OCI-LY7 (cell line): ENCODE measurements at regions not wholly inside any gene's neighbourhood (a gene's known extent, or its start where the extent isn't known, plus 50 kb on each side); places are given as distances from the start of the nearest gene placed in this dataset.

Source experiments
- BruUV-seq: library from RNA; stranded (reverse); fragments of 400-500 nt; replicated peaks from 2 replicates; lab custom pipeline; 2021; lab: Mats Ljungman, UMichigan
- CTCF ChIA-PET: fragments of 300-600 bp; sonication (Branson Sonifier 250); formaldehyde crosslinking; loops from one replicate; lab custom pipeline; 2022; ENCODE audit warnings: antibody characterized with exemption; ENCODE audit not compliant: unreplicated experiment; lab: Charles Lee
- POLR2A ChIA-PET: fragments of 300-600 bp; sonication (Branson Sonifier 250); formaldehyde crosslinking; loops from one replicate; lab custom pipeline; 2022; ENCODE audit warnings: antibody characterized with exemption; lab: Charles Lee
- DNase-seq: peaks from one replicate; pipeline ENCODE4 v3.0.0-alpha.2; 2015; ENCODE audit warnings: low spot score
- H2AFZ ChIP-seq: fragments of 200-600 bp; sonication (generic), shearing (Covaris generic); 2 replicates; pipeline ENCODE4 v1.6.1; 2014; ENCODE audit warnings: mild to moderate bottlenecking, antibody characterized with exemption, low read length, moderate library complexity
- H3K27ac ChIP-seq: fragments of 200-600 bp; sonication (generic); 2 replicates; pipeline ENCODE4 v1.5.1; 2014; ENCODE audit warnings: mixed run types, low read depth, mild to moderate bottlenecking, moderate library complexity, low read length, inconsistent platforms; ENCODE audit not compliant: poor library complexity, severe bottlenecking
- H3K36me3 ChIP-seq: fragments of 200-600 bp; sonication (generic); 2 replicates; pipeline ENCODE4 v1.6.1; 2014; ENCODE audit warnings: mild to moderate bottlenecking, antibody characterized with exemption, low read length, moderate library complexity, mixed read lengths; ENCODE audit not compliant: insufficient read depth
- H3K4me1 ChIP-seq: fragments of 200-600 bp; sonication (generic); 2 replicates; pipeline ENCODE4 v1.5.1; 2014; ENCODE audit warnings: mild to moderate bottlenecking, low read length; ENCODE audit not compliant: insufficient read depth, poor library complexity, severe bottlenecking
- H3K4me2 ChIP-seq: fragments of 200-600 bp; sonication (generic); 2 replicates; pipeline ENCODE4 v1.6.1; 2014; ENCODE audit warnings: mild to moderate bottlenecking, low read length
- H3K4me3 ChIP-seq: fragments of 200-600 bp; sonication (generic); 2 replicates; pipeline ENCODE4 v1.5.1; 2014; ENCODE audit warnings: mild to moderate bottlenecking, low read depth, low read length; ENCODE audit not compliant: poor library complexity, severe bottlenecking
- H3K79me2 ChIP-seq: fragments of 200-600 bp; sonication (generic); 2 replicates; pipeline ENCODE4 v1.6.1; 2016; ENCODE audit warnings: low read depth, mild to moderate bottlenecking, low read length, moderate library complexity, mixed read lengths; ENCODE audit not compliant: insufficient read depth
- H3K9me2 ChIP-seq: fragments of 200-600 bp; sonication (generic); 2 replicates; pipeline ENCODE4 v1.6.1; 2016; ENCODE audit warnings: mild to moderate bottlenecking, low read length, mixed read lengths; ENCODE audit not compliant: insufficient read depth
- H3K9me3 ChIP-seq: fragments of 200-600 bp; sonication (generic); 2 replicates; pipeline ENCODE4 v1.6.1; 2014; ENCODE audit warnings: mild to moderate bottlenecking, mixed run types, low read length, mixed read lengths
- H4K20me1 ChIP-seq: fragments of 200-600 bp; sonication (generic); 2 replicates; pipeline ENCODE4 v1.6.1; 2014; ENCODE audit warnings: mild to moderate bottlenecking, antibody characterized with exemption, low read length, moderate library complexity, mixed read lengths; ENCODE audit not compliant: insufficient read depth
- CTCF ChIP-seq: fragments of 200-600 bp; sonication (generic); conservative IDR thresholded peaks from 2 replicates; pipeline ENCODE4 v1.5.1; 2014; ENCODE audit warnings: mild to moderate bottlenecking, antibody characterized with exemption, low read length, moderate library complexity, mixed read lengths
- EZH2phosphoT487 ChIP-seq: fragments of 200-600 bp; sonication (generic); IDR thresholded peaks from 2 replicates; pipeline ENCODE4 v1.6.1; 2018; ENCODE audit warnings: low read depth, borderline replicate concordance, mild to moderate bottlenecking, mixed run types, antibody characterized with exemption, low read length, moderate library complexity, mixed read lengths
- intact Hi-C: fragments of 100-400 bp; cut with micrococcal nuclease; formaldehyde crosslinking; loops from one replicate; pipeline ENCODE4 v1.10.0; 2022; ENCODE audit not compliant: unreplicated experiment

GRCh38 chr2:222134654-222135053 is 164.1 kb downstream of the PAX3 start:
- H3K79me2 ChIP-seq: no peaks in the 10 kb centered on the region
- intact Hi-C loops: no loop called here
- ChIA-PET CTCF (interaction anchor here (0.6 kb wide), 1 partner anchor 289 kb away, joined by 3 read pairs; no protein-coding TSS in a partner anchor), POLR2A (interaction anchor here (0.6 kb wide), 1 partner anchor 203 kb away, joined by 3 read pairs; no protein-coding TSS in a partner anchor)
- TF ChIP-seq CTCF (no peak), EZH2phosphoT487 (no peak)
- H3K4me1 ChIP-seq: no peaks in the 10 kb centered on the region
- H3K36me3 ChIP-seq: no peaks in the 10 kb centered on the region
- no peak overlapping the region for H3K4me2 ChIP-seq
- no peak overlapping the region for H3K27ac ChIP-seq
- H2AFZ ChIP-seq: no peak overlapping the region
- no TSS peak for BruUV-seq
- no peak for DNase-seq
- H3K9me2 ChIP-seq: no peaks in the 10 kb centered on the region
- no peak overlapping the region for H3K4me3 ChIP-seq
- H3K9me3 ChIP-seq: no peaks in the 10 kb centered on the region
- H4K20me1 ChIP-seq: no peaks in the 10 kb centered on the region

DNA sequence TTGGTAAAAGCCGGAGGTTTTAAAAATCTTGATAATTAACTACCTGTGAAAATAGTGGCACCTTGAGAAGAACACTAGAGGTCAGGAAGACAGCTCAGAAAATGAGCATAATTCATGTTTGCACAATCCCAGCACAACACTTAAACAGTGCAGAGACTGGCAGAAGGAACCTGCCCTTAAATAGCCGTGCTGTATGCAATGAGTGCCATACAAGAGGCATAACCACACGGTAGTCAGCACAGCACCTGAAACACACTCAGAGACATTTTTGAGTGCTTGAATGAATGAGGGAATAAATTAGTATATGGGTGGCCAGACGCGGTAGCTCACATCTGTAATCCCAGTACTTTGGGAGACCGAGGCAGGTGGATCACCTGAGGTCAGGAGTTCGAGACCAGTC is 164.9 kb downstream of the PAX3 start:
- no peak overlapping the region for H3K4me3 ChIP-seq
- H3K36me3 ChIP-seq: no peaks in the 10 kb centered on the region
- BruUV-seq: no TSS peak
- ChIA-PET POLR2A (interaction anchor here (0.7 kb wide), 1 partner anchor 1579 kb away, joined by 4 read pairs; no protein-coding TSS in a partner anchor), CTCF (interaction anchor here (0.6 kb wide), 1 partner anchor 288 kb away, joined by 3 read pairs; no protein-coding TSS in a partner anchor)
- DNase-seq: no peak
- no peaks in the 10 kb centered on the region for H4K20me1 ChIP-seq
- H3K4me2 ChIP-seq: no peak overlapping the region
- H3K4me1 ChIP-seq: no peaks in the 10 kb centered on the region
- TF ChIP-seq EZH2phosphoT487: no peak
- H2AFZ ChIP-seq: no peak overlapping the region
- intact Hi-C loops: no loop called here
- H3K79me2 ChIP-seq: no peaks in the 10 kb centered on the region
- H3K27ac ChIP-seq: no peak overlapping the region
- no peaks in the 10 kb centered on the region for H3K9me3 ChIP-seq
- H3K9me2 ChIP-seq: no peaks in the 10 kb centered on the region

DNA sequence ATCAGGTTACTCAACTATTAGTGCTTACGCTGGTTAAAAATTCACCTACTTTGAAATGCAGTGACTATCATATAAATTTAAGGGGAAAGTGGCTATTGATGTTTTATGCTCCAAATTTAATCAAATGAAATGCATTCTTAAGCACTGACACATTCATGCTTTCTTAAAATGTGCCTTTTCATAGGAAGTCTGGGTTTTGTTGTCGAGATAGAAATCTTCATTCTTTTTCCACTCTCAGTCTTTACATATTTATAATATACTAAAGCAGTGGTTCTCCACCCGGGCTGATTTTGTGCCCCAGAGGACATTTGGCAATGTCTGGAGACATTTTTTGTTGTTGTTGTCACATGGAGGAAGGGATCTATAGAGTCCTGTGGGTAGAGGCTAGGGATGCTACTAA is 167.9 kb downstream of the PAX3 start:
- ChIA-PET POLR2A (no interaction called here), CTCF (no interaction called here)
- H2AFZ ChIP-seq: no peak overlapping the region
- TF ChIP-seq EZH2phosphoT487: no peak
- TF ChIP-seq CTCF: no peak
- no peak overlapping the region for H3K27ac ChIP-seq
- H3K9me3 ChIP-seq: no peaks in the 10 kb centered on the region
- BruUV-seq: no TSS peak
- H3K4me3 ChIP-seq: no peak overlapping the region
- H3K4me1 ChIP-seq: no peaks in the 10 kb centered on the region
- H3K9me2 ChIP-seq: no peaks in the 10 kb centered on the region
- H3K36me3 ChIP-seq: no peaks in the 10 kb centered on the region
- H4K20me1 ChIP-seq: no peaks in the 10 kb centered on the region
- no peak overlapping the region for H3K4me2 ChIP-seq
- H3K79me2 ChIP-seq: no peaks in the 10 kb centered on the region
- intact Hi-C loops: no loop called here
- no peak for DNase-seq
